H1 (cell line): ENCODE measurements at regions not wholly inside any gene's neighbourhood (a gene's known extent, or its start where the extent isn't known, plus 50 kb on each side); places are given as distances from the start of the nearest gene placed in this dataset.

Experiments used
- CTCF ChIA-PET: fragments of 300-600 bp; sonication (Branson Sonifier 250); formaldehyde crosslinking; loops from one replicate; lab custom pipeline; 2021; ENCODE audit not compliant: partially characterized antibody; lab: Charles Lee
- POLR2A ChIA-PET: fragments of 300-600 bp; sonication (Branson Sonifier 250); formaldehyde crosslinking; loops from one replicate; lab custom pipeline; 2021; ENCODE audit warnings: inconsistent platforms; ENCODE audit not compliant: partially characterized antibody; lab: Charles Lee
- DNase-seq, 2 experiments: peaks; one replicate each; pipeline versions ENCODE4 v3.0.0 to v3.0.0-alpha.2; 2010 to 2022; ENCODE audit warnings: low spot score in 2 of 2, low read depth in 1 of 2, mixed read lengths in 1 of 2
- FAIRE-seq: peaks from 2 replicates; lab custom pipeline; 2011; peaks lifted over from hg19 to GRCh38; lab: Jason Lieb, UNC
- H2AFZ ChIP-seq: 2 replicates; pipeline ENCODE4 v1.8.1; 2012; ENCODE audit warnings: low read length, inconsistent platforms
- H2AK5ac ChIP-seq: 2 replicates; pipeline ENCODE4 v1.6.1; 2013; ENCODE audit warnings: low read depth, low read length
- H2BK120ac ChIP-seq: replicated peaks from 2 replicates; pipeline ENCODE3; 2013; ENCODE audit warnings: low read depth, low read length, inconsistent platforms
- H2BK12ac ChIP-seq: 2 replicates; pipeline ENCODE4 v1.6.1; 2013; ENCODE audit warnings: low read depth, low read length
- H2BK15ac ChIP-seq: 2 replicates; pipeline ENCODE4 v1.6.1; 2013; ENCODE audit warnings: low read length
- H2BK20ac ChIP-seq: 2 replicates; pipeline ENCODE4 v1.6.1; 2013; ENCODE audit warnings: low read length
- H2BK5ac ChIP-seq: 2 replicates; pipeline ENCODE4 v1.6.1; 2013; ENCODE audit warnings: low read depth, low read length
- H3K14ac ChIP-seq: 2 replicates; pipeline ENCODE4 v1.6.1; 2013; ENCODE audit warnings: inconsistent platforms; ENCODE audit not compliant: insufficient read length
- H3K18ac ChIP-seq: 2 replicates; pipeline ENCODE4 v1.6.1; 2013; ENCODE audit warnings: low read length; ENCODE audit errors: extremely low read depth
- H3K23ac ChIP-seq: 2 replicates; pipeline ENCODE4 v1.6.1; 2013; ENCODE audit warnings: inconsistent platforms; ENCODE audit not compliant: insufficient read length
- H3K23me2 ChIP-seq: 2 replicates; pipeline ENCODE4 v1.6.1; 2013; ENCODE audit warnings: low read depth, low read length
- H3K27ac ChIP-seq: 2 replicates; pipeline ENCODE4 v1.6.1; 2011; ENCODE audit warnings: low read depth, low read length, inconsistent platforms
- H3K27me3 ChIP-seq, 4 experiments: replicated peaks in 1 of 4; 1 replicate in 1 of 4; 2 replicates in 3 of 4; pipeline versions ENCODE4 v1.6.1 to v1.8.1; 2011 to 2013; ENCODE audit warnings: low read length in 3 of 4, mild to moderate bottlenecking in 3 of 4, inconsistent platforms in 2 of 4, mixed read lengths in 2 of 4, moderate library complexity in 1 of 4; ENCODE audit not compliant: control insufficient read depth in 3 of 4, insufficient read depth in 3 of 4; ENCODE audit errors: extremely low read depth in 1 of 4
- H3K36me3 ChIP-seq, 4 experiments: 2 replicates each; pipeline versions ENCODE4 v1.6.1 to v1.8.1; 2011 to 2013; ENCODE audit warnings: mild to moderate bottlenecking in 4 of 4, low read length in 3 of 4, moderate library complexity in 2 of 4, control low read depth in 1 of 4, inconsistent platforms in 1 of 4; ENCODE audit not compliant: insufficient read depth in 4 of 4, control insufficient read depth in 2 of 4
- H3K4ac ChIP-seq: replicated peaks from 2 replicates; pipeline ENCODE3; 2013; ENCODE audit warnings: low read length, low read depth, mixed read lengths, inconsistent platforms; ENCODE audit not compliant: insufficient read length
- H3K4me1 ChIP-seq, 4 experiments: replicated peaks in 1 of 4; 1 replicate in 1 of 4; 2 replicates in 3 of 4; pipeline versions ENCODE4 v1.6.1 to v1.8.1; 2011 to 2013; ENCODE audit warnings: low read length in 3 of 4, inconsistent platforms in 2 of 4, mixed read lengths in 1 of 4; ENCODE audit not compliant: insufficient read depth in 4 of 4, control insufficient read depth in 3 of 4
- H3K4me2 ChIP-seq, 2 experiments: 2 replicates each; pipeline versions ENCODE4 v1.6.1 to v1.8.1; 2011 to 2013; ENCODE audit warnings: low read depth in 2 of 2, low read length in 2 of 2, control low read depth in 1 of 2, inconsistent platforms in 1 of 2, mild to moderate bottlenecking in 1 of 2; ENCODE audit not compliant: insufficient read depth in 1 of 2
- H3K4me3 ChIP-seq, 4 experiments: fragments of 200-600, 300-600 bp in 1 of 4; sonication (generic), shearing (Covaris generic), sonication (Bioruptor Twin) in 1 of 4; 2 replicates each; pipeline versions ENCODE4 v1.5.1 to v1.8.1; 2011 to 2016; ENCODE audit warnings: low read length in 4 of 4, low read depth in 3 of 4, control low read depth in 2 of 4, inconsistent platforms in 2 of 4, mild to moderate bottlenecking in 2 of 4, mixed read lengths in 1 of 4, moderate library complexity in 1 of 4; ENCODE audit not compliant: insufficient read depth in 2 of 4; ENCODE audit errors: extremely low read depth in 1 of 4
- H3K56ac ChIP-seq: replicated peaks from 2 replicates; pipeline ENCODE3; 2013; ENCODE audit warnings: low read depth, mild to moderate bottlenecking, mixed read lengths, low read length, inconsistent platforms; ENCODE audit not compliant: insufficient read length
- H3K79me1 ChIP-seq: 2 replicates; pipeline ENCODE4 v1.6.1; 2013; ENCODE audit warnings: low read depth, low read length, control low read depth
- H3K79me2 ChIP-seq, 2 experiments: 2 replicates each; pipeline versions ENCODE4 v1.6.1 to v1.8.1; 2012 to 2013; ENCODE audit warnings: low read length in 2 of 2, mild to moderate bottlenecking in 2 of 2, inconsistent platforms in 1 of 2; ENCODE audit not compliant: insufficient read depth in 2 of 2, control insufficient read depth in 1 of 2
- H3K9ac ChIP-seq, 4 experiments: replicated peaks in 1 of 4; 1 replicate in 1 of 4; 2 replicates in 3 of 4; pipeline versions ENCODE4 v1.6.1 to v1.8.1; 2011 to 2013; ENCODE audit warnings: low read depth in 3 of 4, low read length in 3 of 4, control low read depth in 2 of 4, mild to moderate bottlenecking in 2 of 4, moderate library complexity in 2 of 4, inconsistent platforms in 1 of 4; ENCODE audit errors: extremely low read depth in 1 of 4
- H3K9me3 ChIP-seq, 2 experiments: 2 replicates each; pipeline versions ENCODE4 v1.6.1 to v1.8.1; 2012 to 2013; ENCODE audit warnings: mild to moderate bottlenecking in 2 of 2, moderate library complexity in 2 of 2, control low read depth in 1 of 2, inconsistent platforms in 1 of 2, low read depth in 1 of 2, low read length in 1 of 2, mixed read lengths in 1 of 2; ENCODE audit not compliant: insufficient read depth in 2 of 2
- H4K20me1 ChIP-seq, 2 experiments: replicated peaks in 1 of 2; 2 replicates each; pipeline versions ENCODE3 to v1.8.1; 2011 to 2013; ENCODE audit warnings: inconsistent platforms in 2 of 2, low read length in 2 of 2, mild to moderate bottlenecking in 1 of 2; ENCODE audit not compliant: insufficient read depth in 2 of 2, control insufficient read depth in 1 of 2
- H4K5ac ChIP-seq: 2 replicates; pipeline ENCODE4 v1.6.1; 2013; ENCODE audit warnings: low read length, low read depth, mixed read lengths, inconsistent platforms; ENCODE audit not compliant: insufficient read length
- H4K8ac ChIP-seq: 2 replicates; pipeline ENCODE4 v1.8.0; 2013; ENCODE audit warnings: mild to moderate bottlenecking, moderate library complexity, low read length, inconsistent platforms; ENCODE audit not compliant: insufficient read depth; ENCODE audit errors: extremely low read depth
- H4K91ac ChIP-seq: replicated peaks from 2 replicates; pipeline ENCODE3; 2013; ENCODE audit warnings: low read length, mixed read lengths, inconsistent platforms; ENCODE audit not compliant: insufficient read length
- BACH1 ChIP-seq: IDR thresholded peaks from 2 replicates; pipeline ENCODE4 v1.6.1; 2012; ENCODE audit warnings: low read length, improper control_type of control experiment
- CREB1 ChIP-seq: IDR thresholded peaks from 2 replicates; pipeline ENCODE4 v1.6.1; 2012; ENCODE audit warnings: inconsistent platforms
- JUN ChIP-seq: IDR thresholded peaks from 2 replicates; pipeline ENCODE4 v1.6.1; 2011; ENCODE audit warnings: low read depth, mild to moderate bottlenecking, improper control_type of control experiment, low read length
- KDM4A ChIP-seq: IDR thresholded peaks from one replicate; pipeline ENCODE4 v1.7.1; 2012; ENCODE audit warnings: low read depth, mild to moderate bottlenecking, moderate library complexity, low read length, inconsistent platforms; ENCODE audit not compliant: severe bottlenecking
- WGBS, 2 experiments: shearing (Covaris generic) in 1 of 2; methylation state at CpG; one replicate each; pipeline versions ENCODE4 v1.1.6 to v1.1.7; 2013 to 2015; ENCODE audit warnings: low lambda C conversion rate in 2 of 2, mixed read lengths in 2 of 2, inconsistent platforms in 1 of 2, low coverage in 1 of 2, missing lambda C conversion rate in 1 of 2; ENCODE audit not compliant: insufficient replicate concordance in 2 of 2, insufficient coverage in 1 of 2, insufficient read length in 1 of 2; ENCODE audit errors: extremely low coverage in 1 of 2, missing lambda C conversion rate in 1 of 2; 5-methylcytosine and 5-hydroxymethylcytosine counted together

GRCh38 chr11:13836666-13837065 lies 125.9 kb upstream of the SPON1 start:
- CTCF ChIA-PET: interaction anchor here (1.1 to 1.3 kb wide), 2 partner anchors 9 to 37 kb away, joined by 4 to 5 read pairs; no protein-coding TSS in a partner anchor
- Histone ChIP-seq H3K4me2 (no peak overlapping the region), H3K23me2 (no peaks in the 10 kb centered on the region), H3K23ac (no peak overlapping the region), H3K9ac (no peak overlapping the region), H3K27me3 (no peaks in the 10 kb centered on the region), H3K4me3 (no peak overlapping the region)
- FAIRE-seq: no peak
- POLR2A ChIA-PET: no interaction called here
- TF ChIP-seq CREB1 (no peak), JUN (no peak), BACH1 (no peak), KDM4A (no peak)
- TF ChIP-seq, all 59 proteins: peak for 0
- 86% methylated on average over 2 of the region's 2 CpGs; no CpG with 5 or more reads in 1 of the 2 experiments for WGBS, 2 experiments
- DNase-seq: no peak
- no peak overlapping the region for H3K27ac ChIP-seq
- H4K91ac ChIP-seq: no peak overlapping the region
- H2BK20ac ChIP-seq: no peak overlapping the region
- H3K14ac ChIP-seq: no peak overlapping the region
- H3K9me3 ChIP-seq: no peaks in the 10 kb centered on the region
- no peaks in the 10 kb centered on the region for H4K20me1 ChIP-seq
- no peak overlapping the region for H2BK15ac ChIP-seq
- H2BK5ac ChIP-seq: no peak overlapping the region
- no peaks in the 10 kb centered on the region for H3K36me3 ChIP-seq
- H2BK12ac ChIP-seq: no peak overlapping the region
- H3K56ac ChIP-seq: no peak overlapping the region
- no peak overlapping the region for H2BK120ac ChIP-seq
- no peaks in the 10 kb centered on the region for H3K79me1 ChIP-seq
- H4K8ac ChIP-seq: no peak overlapping the region
- H3K4ac ChIP-seq: no peak overlapping the region
- no peak overlapping the region for H4K5ac ChIP-seq
- H2AK5ac ChIP-seq: no peak overlapping the region
- no peaks in the 10 kb centered on the region for H3K4me1 ChIP-seq
- H3K79me2 ChIP-seq: no peaks in the 10 kb centered on the region
- H3K18ac ChIP-seq: no peak overlapping the region
- no peak overlapping the region for H2AFZ ChIP-seq
